Activated T-helper 1 cell treated with anti-CD3 and anti-CD28 coated beads, Interleukin-12 subunit alpha, Interleukin-12 subunit beta, Interleukin-2, Interleukin-4 antibody, amounts not matched to agents 30 ng/mL and 10 ng/mL and 1 ng/mL, durations not matched to agents 14 hours and 24 hours and 36 hours (primary cell): ENCODE measurements at regions not wholly inside any gene's neighbourhood (a gene's known extent, or its start where the extent isn't known, plus 50 kb on each side); places are given as distances from the start of the nearest gene placed in this dataset.

ENCODE experiments used
- DNase-seq: peaks from one replicate; pipeline ENCODE4 v3.0.0; 2021; ENCODE audit warnings: low spot score
- H3K27ac Mint-ChIP-seq: one replicate; pipeline ENCODE4 v1.8.0; 2021; ENCODE audit warnings: mild to moderate bottlenecking, mixed read lengths
- H3K27me3 Mint-ChIP-seq: one replicate; pipeline ENCODE4 v1.8.0; 2022; ENCODE audit warnings: mild to moderate bottlenecking, moderate library complexity, mixed read lengths; ENCODE audit not compliant: insufficient read depth
- H3K36me3 Mint-ChIP-seq: one replicate; pipeline ENCODE4 v1.8.0; 2021; ENCODE audit warnings: low read depth, mixed read lengths
- H3K4me1 Mint-ChIP-seq: one replicate; pipeline ENCODE4 v1.8.0; 2021; ENCODE audit warnings: low read depth, mixed read lengths
- H3K4me3 Mint-ChIP-seq: one replicate; pipeline ENCODE4 v1.8.0; 2021; ENCODE audit warnings: mild to moderate bottlenecking, moderate library complexity, mixed read lengths
- H3K9me3 Mint-ChIP-seq: one replicate; pipeline ENCODE4 v1.8.0; 2021; ENCODE audit warnings: mixed read lengths
- intact Hi-C: fragments of 100-400 bp; cut with micrococcal nuclease; formaldehyde crosslinking; loops from one replicate; pipeline ENCODE4 v1.15.1; 2024

GRCh38 chr6:81475646-81476045 is 276.8 kb downstream of the TENT5A start:
- Mint-ChIP-seq H3K4me1 (no peaks in the 10 kb centered on the region), H3K4me3 (no peak overlapping the region), H3K27me3 (no peaks in the 10 kb centered on the region), H3K27ac (no peak overlapping the region), H3K9me3 (no peaks in the 10 kb centered on the region), H3K36me3 (no peaks in the 10 kb centered on the region)
- intact Hi-C loops: no loop called here
- no peak for DNase-seq

- intact Hi-C loops: no loop called here
- H3K4me3 Mint-ChIP-seq: no peak overlapping the region
- no peak for DNase-seq
- H3K4me1 Mint-ChIP-seq: no peaks in the 10 kb centered on the region
- H3K27me3 Mint-ChIP-seq: no peaks in the 10 kb centered on the region
- no peak overlapping the region for H3K27ac Mint-ChIP-seq
- H3K36me3 Mint-ChIP-seq: no peaks in the 10 kb centered on the region
- H3K9me3 Mint-ChIP-seq: peaks cover 10% of the 10 kb centered on the region
Observed at GRCh38 chr6:81465859-81466258, 286.6 kb downstream of the TENT5A start.

GRCh38 chr6:81456416-81456815 is 296.1 kb downstream of the TENT5A start:
- Mint-ChIP-seq H3K4me1 (no peaks in the 10 kb centered on the region), H3K27me3 (no peaks in the 10 kb centered on the region), H3K36me3 (no peaks in the 10 kb centered on the region), H3K4me3 (no peak overlapping the region), H3K27ac (no peak overlapping the region), H3K9me3 (no peaks in the 10 kb centered on the region)
- DNase-seq: no peak
- intact Hi-C loops: no loop called here

GRCh38 chr6:81455641-81456040 is 296.8 kb downstream of the TENT5A start:
- H3K9me3 Mint-ChIP-seq: no peaks in the 10 kb centered on the region
- H3K27ac Mint-ChIP-seq: no peak overlapping the region
- no peak overlapping the region for H3K4me3 Mint-ChIP-seq
- no peaks in the 10 kb centered on the region for H3K4me1 Mint-ChIP-seq
- no peak for DNase-seq
- H3K27me3 Mint-ChIP-seq: no peaks in the 10 kb centered on the region
- intact Hi-C loops: no loop called here
- no peaks in the 10 kb centered on the region for H3K36me3 Mint-ChIP-seq

GRCh38 chr6:81451787-81452186 is 300.7 kb downstream of the TENT5A start:
- Mint-ChIP-seq H3K27ac (no peak overlapping the region), H3K27me3 (no peaks in the 10 kb centered on the region), H3K4me3 (no peak overlapping the region), H3K9me3 (no peaks in the 10 kb centered on the region), H3K36me3 (no peaks in the 10 kb centered on the region), H3K4me1 (no peaks in the 10 kb centered on the region)
- DNase-seq: no peak
- intact Hi-C loops: no loop called here

- no peaks in the 10 kb centered on the region for H3K9me3 Mint-ChIP-seq
- no peak overlapping the region for H3K4me3 Mint-ChIP-seq
- intact Hi-C loops: no loop called here
- no peaks in the 10 kb centered on the region for H3K36me3 Mint-ChIP-seq
- no peaks in the 10 kb centered on the region for H3K27me3 Mint-ChIP-seq
- DNase-seq: no peak
- H3K27ac Mint-ChIP-seq: no peak overlapping the region
- H3K4me1 Mint-ChIP-seq: no peaks in the 10 kb centered on the region
Observed at GRCh38 chr6:81450180-81450579, 302.3 kb downstream of the TENT5A start.

- Mint-ChIP-seq H3K27ac (no peak overlapping the region), H3K27me3 (no peaks in the 10 kb centered on the region), H3K4me1 (no peaks in the 10 kb centered on the region), H3K9me3 (no peaks in the 10 kb centered on the region), H3K4me3 (no peak overlapping the region), H3K36me3 (no peaks in the 10 kb centered on the region)
- no peak for DNase-seq
- intact Hi-C loops: no loop called here
Observed at GRCh38 chr6:81446509-81446908, 306.0 kb downstream of the TENT5A start.

GRCh38 chr6:81439417-81439816 is 313.1 kb downstream of the TENT5A start:
- H3K4me1 Mint-ChIP-seq: no peaks in the 10 kb centered on the region
- intact Hi-C loops: no loop called here
- H3K36me3 Mint-ChIP-seq: no peaks in the 10 kb centered on the region
- no peak for DNase-seq
- no peak overlapping the region for H3K4me3 Mint-ChIP-seq
- H3K27me3 Mint-ChIP-seq: no peaks in the 10 kb centered on the region
- peaks cover 18% of the 10 kb centered on the region for H3K9me3 Mint-ChIP-seq
- no peak overlapping the region for H3K27ac Mint-ChIP-seq

- H3K9me3 Mint-ChIP-seq: peaks cover 18% of the 10 kb centered on the region
- H3K4me3 Mint-ChIP-seq: no peak overlapping the region
- no peaks in the 10 kb centered on the region for H3K4me1 Mint-ChIP-seq
- intact Hi-C loops: no loop called here
- DNase-seq: no peak
- H3K27ac Mint-ChIP-seq: no peak overlapping the region
- no peaks in the 10 kb centered on the region for H3K36me3 Mint-ChIP-seq
- no peaks in the 10 kb centered on the region for H3K27me3 Mint-ChIP-seq
Observed at GRCh38 chr6:81436990-81437389, 315.5 kb downstream of the TENT5A start.

GRCh38 chr6:81413306-81413705 is 339.2 kb downstream of the TENT5A start:
- Mint-ChIP-seq H3K27ac (no peak overlapping the region), H3K9me3 (peaks cover under 1% of the 10 kb centered on the region), H3K27me3 (no peaks in the 10 kb centered on the region), H3K4me1 (no peaks in the 10 kb centered on the region), H3K4me3 (no peak overlapping the region), H3K36me3 (no peaks in the 10 kb centered on the region)
- no peak for DNase-seq
- intact Hi-C loops: no loop called here

GRCh38 chr6:81401970-81402690 is 350.4 kb downstream of the TENT5A start:
- intact Hi-C loops: no loop called here
- DNase-seq: no peak
- no peaks in the 10 kb centered on the region for H3K4me1 Mint-ChIP-seq
- no peaks in the 10 kb centered on the region for H3K36me3 Mint-ChIP-seq
- no peak overlapping the region for H3K27ac Mint-ChIP-seq
- H3K9me3 Mint-ChIP-seq: peaks cover 4% of the 10 kb centered on the region
- H3K27me3 Mint-ChIP-seq: no peaks in the 10 kb centered on the region
- no peak overlapping the region for H3K4me3 Mint-ChIP-seq

GRCh38 chr6:81396916-81397315 is 355.6 kb downstream of the TENT5A start:
- no peak overlapping the region for H3K27ac Mint-ChIP-seq
- no peaks in the 10 kb centered on the region for H3K4me1 Mint-ChIP-seq
- H3K4me3 Mint-ChIP-seq: no peak overlapping the region
- intact Hi-C loops: no loop called here
- H3K27me3 Mint-ChIP-seq: no peaks in the 10 kb centered on the region
- no peaks in the 10 kb centered on the region for H3K36me3 Mint-ChIP-seq
- peaks cover 5% of the 10 kb centered on the region for H3K9me3 Mint-ChIP-seq
- no peak for DNase-seq

- intact Hi-C loops: no loop called here
- no peaks in the 10 kb centered on the region for H3K27me3 Mint-ChIP-seq
- no peak overlapping the region for H3K4me3 Mint-ChIP-seq
Observed at GRCh38 chr6:81387163-81387562, 365.3 kb downstream of the TENT5A start.

GRCh38 chr6:81384921-81385320 is 367.6 kb downstream of the TENT5A start:
- no peaks in the 10 kb centered on the region for H3K27me3 Mint-ChIP-seq
- no peak for DNase-seq
- intact Hi-C loops: no loop called here
- H3K4me3 Mint-ChIP-seq: no peak overlapping the region
- H3K9me3 Mint-ChIP-seq: no peaks in the 10 kb centered on the region
- no peaks in the 10 kb centered on the region for H3K36me3 Mint-ChIP-seq
- H3K4me1 Mint-ChIP-seq: no peaks in the 10 kb centered on the region
- H3K27ac Mint-ChIP-seq: no peak overlapping the region

More at GRCh38 chr6:81387163-81387562, 365.3 kb downstream of the TENT5A start:
- H3K4me1 Mint-ChIP-seq: no peaks in the 10 kb centered on the region
- DNase-seq: no peak
- H3K9me3 Mint-ChIP-seq: peaks cover 8% of the 10 kb centered on the region
- H3K27ac Mint-ChIP-seq: no peak overlapping the region
- H3K36me3 Mint-ChIP-seq: no peaks in the 10 kb centered on the region
